ENCODE measurements at regions not wholly inside any gene's neighbourhood (a gene's known extent, or its start where the extent isn't known, plus 50 kb on each side); places are given as distances from the start of the nearest gene placed in this dataset.

GRCh38 chr9:80892703-80893102 lies 796.6 kb downstream of the TLE1 start:
- Histone ChIP-seq H3K36me3 (ENCODE audit: insufficient read depth, low read length) (no peaks in the 10 kb centered on the region), H3K9me3 (ENCODE audit: insufficient read depth, low read depth, low read length) (peaks cover 5% of the 10 kb centered on the region; the same call in 1 of the 2 replicates), H3F3A (ENCODE audit: low read depth) (no peaks in the 10 kb centered on the region), H3K79me2 (ENCODE audit: insufficient read depth, low read length) (no peaks in the 10 kb centered on the region), H3K27me3 (ENCODE audit: insufficient read depth, low read length, poor library complexity, severe bottlenecking) (no peaks in the 10 kb centered on the region), H3K9me2 (replicated peaks; ENCODE audit: low read depth, low read length) (no peaks in the 10 kb centered on the region), H4K20me1 (ENCODE audit: insufficient read depth, low read length, poor library complexity, severe bottlenecking) (no peaks in the 10 kb centered on the region), H2AFZ (ENCODE audit: low read length) (no peak overlapping the region), H3K4me3 (ENCODE audit: low read length, poor library complexity, severe bottlenecking) (no peak overlapping the region), H3K9ac (ENCODE audit: low read depth, low read length, poor library complexity, severe bottlenecking) (no peak overlapping the region), H3K4me1 (ENCODE audit: insufficient read depth, low read length, poor library complexity, severe bottlenecking) (no peaks in the 10 kb centered on the region), H3K4me2 (ENCODE audit: low read depth, low read length, poor library complexity, severe bottlenecking) (no peak overlapping the region)
- no peak for TF ChIP-seq EZH2phosphoT487 (IDR thresholded peaks at IDR 0.05; ENCODE audit: borderline replicate concordance)

- Histone ChIP-seq H3K4me1 (ENCODE audit: insufficient read depth, low read length, poor library complexity, severe bottlenecking) (no peaks in the 10 kb centered on the region), H3K79me2 (ENCODE audit: insufficient read depth, low read length) (no peaks in the 10 kb centered on the region), H4K20me1 (ENCODE audit: insufficient read depth, low read length, poor library complexity, severe bottlenecking) (no peaks in the 10 kb centered on the region), H2AFZ (ENCODE audit: low read length) (no peak overlapping the region), H3K9me3 (ENCODE audit: insufficient read depth, low read depth, low read length) (peaks cover 2% of the 10 kb centered on the region; the same call in 1 of the 2 replicates), H3K9ac (ENCODE audit: low read depth, low read length, poor library complexity, severe bottlenecking) (no peak overlapping the region), H3F3A (ENCODE audit: low read depth) (no peaks in the 10 kb centered on the region), H3K9me2 (replicated peaks; ENCODE audit: low read depth, low read length) (no peaks in the 10 kb centered on the region), H3K36me3 (ENCODE audit: insufficient read depth, low read length) (no peaks in the 10 kb centered on the region), H3K4me2 (ENCODE audit: low read depth, low read length, poor library complexity, severe bottlenecking) (no peak overlapping the region), H3K27me3 (ENCODE audit: insufficient read depth, low read length, poor library complexity, severe bottlenecking) (no peaks in the 10 kb centered on the region), H3K4me3 (ENCODE audit: low read length, poor library complexity, severe bottlenecking) (no peak overlapping the region)
- TF ChIP-seq EZH2phosphoT487 (IDR thresholded peaks at IDR 0.05; ENCODE audit: borderline replicate concordance) (no peak), CTCF (conservative IDR thresholded peaks at IDR 0.05; ENCODE audit: low read length) (no peak)
Measured at GRCh38 chr9:80890124-80890523, 799.2 kb downstream of the TLE1 start.

- Histone ChIP-seq H3K9me2 (replicated peaks; ENCODE audit: low read depth, low read length) (no peaks in the 10 kb centered on the region), H3K9me3 (ENCODE audit: insufficient read depth, low read depth, low read length) (no peaks in the 10 kb centered on the region), H3K79me2 (ENCODE audit: insufficient read depth, low read length) (no peaks in the 10 kb centered on the region), H3K27me3 (ENCODE audit: insufficient read depth, low read length, poor library complexity, severe bottlenecking) (no peaks in the 10 kb centered on the region), H3K9ac (ENCODE audit: low read depth, low read length, poor library complexity, severe bottlenecking) (no peak overlapping the region), H3K4me1 (ENCODE audit: insufficient read depth, low read length, poor library complexity, severe bottlenecking) (no peaks in the 10 kb centered on the region), H3K4me3 (ENCODE audit: low read length, poor library complexity, severe bottlenecking) (no peak overlapping the region), H3K4me2 (ENCODE audit: low read depth, low read length, poor library complexity, severe bottlenecking) (no peak overlapping the region), H3K36me3 (ENCODE audit: insufficient read depth, low read length) (no peaks in the 10 kb centered on the region), H3F3A (ENCODE audit: low read depth) (no peaks in the 10 kb centered on the region), H4K20me1 (ENCODE audit: insufficient read depth, low read length, poor library complexity, severe bottlenecking) (no peaks in the 10 kb centered on the region), H2AFZ (ENCODE audit: low read length) (no peak overlapping the region)
- TF ChIP-seq CTCF (conservative IDR thresholded peaks at IDR 0.05; ENCODE audit: low read length): peak; percentile 66
- TF ChIP-seq EZH2phosphoT487 (IDR thresholded peaks at IDR 0.05; ENCODE audit: borderline replicate concordance): no peak
Measured at GRCh38 chr9:80885894-80886293, 803.5 kb downstream of the TLE1 start.

GRCh38 chr9:80883826-80884579 lies 805.3 kb downstream of the TLE1 start:
- Histone ChIP-seq H4K20me1 (ENCODE audit: insufficient read depth, low read length, poor library complexity, severe bottlenecking) (no peaks in the 10 kb centered on the region), H3K79me2 (ENCODE audit: insufficient read depth, low read length) (no peaks in the 10 kb centered on the region), H3K27me3 (ENCODE audit: insufficient read depth, low read length, poor library complexity, severe bottlenecking) (no peaks in the 10 kb centered on the region), H3K4me3 (ENCODE audit: low read length, poor library complexity, severe bottlenecking) (no peak overlapping the region), H2AFZ (ENCODE audit: low read length) (no peak overlapping the region), H3K9me2 (replicated peaks; ENCODE audit: low read depth, low read length) (no peaks in the 10 kb centered on the region), H3F3A (ENCODE audit: low read depth) (no peaks in the 10 kb centered on the region), H3K4me2 (ENCODE audit: low read depth, low read length, poor library complexity, severe bottlenecking) (no peak overlapping the region), H3K9ac (ENCODE audit: low read depth, low read length, poor library complexity, severe bottlenecking) (no peak overlapping the region), H3K4me1 (ENCODE audit: insufficient read depth, low read length, poor library complexity, severe bottlenecking) (no peaks in the 10 kb centered on the region), H3K9me3 (ENCODE audit: insufficient read depth, low read depth, low read length) (no peaks in the 10 kb centered on the region), H3K36me3 (ENCODE audit: insufficient read depth, low read length) (no peaks in the 10 kb centered on the region)
- TF ChIP-seq CTCF (conservative IDR thresholded peaks at IDR 0.05; ENCODE audit: low read length): no peak
- TF ChIP-seq EZH2phosphoT487 (IDR thresholded peaks at IDR 0.05; ENCODE audit: borderline replicate concordance): no peak

All from Loucy (cell line).